IMR-90 (cell line): ENCODE measurements at regions not wholly inside any gene's neighbourhood (a gene's known extent, or its start where the extent isn't known, plus 50 kb on each side); places are given as distances from the start of the nearest gene placed in this dataset.
"Not testable (repeated sequence)": the region's sequence is repeated elsewhere in the genome, so short reads cannot be mapped to it uniquely, and the experiment has no call there.

Source experiments
- ATAC-seq: fragments of 200-7000 bp; cut with Tn5 transposase; 2 replicates; pipeline ENCODE4 v1.9.1; 2020; ENCODE audit warnings: low read depth, mild to moderate bottlenecking, moderate library complexity
- BruUV-seq: library from RNA; stranded (reverse); fragments of 400-500 nt; replicated peaks from 2 replicates; lab custom pipeline; 2021; lab: Mats Ljungman, UMichigan
- CTCF ChIA-PET: fragments of 300-600 bp; formaldehyde crosslinking; extraction: SDS; loops from one replicate; lab custom pipeline; 2021; ENCODE audit warnings: antibody characterized with exemption; lab: Yijun Ruan, JAX
- POLR2A ChIA-PET: fragments of 300-600 bp; sonication (Branson Sonifier 250); formaldehyde crosslinking; loops from one replicate; lab custom pipeline; 2022; ENCODE audit warnings: antibody characterized with exemption; ENCODE audit not compliant: unreplicated experiment; lab: Charles Lee
- DNase-seq: peaks from one replicate; pipeline ENCODE4 v3.0.0; 2013
- H2AFZ ChIP-seq: replicated peaks from 2 replicates; pipeline ENCODE3; 2013; ENCODE audit warnings: low read length, mild to moderate bottlenecking; ENCODE audit not compliant: poor library complexity
- H2AK5ac ChIP-seq: 2 replicates; pipeline ENCODE4 v1.6.1; 2013; ENCODE audit warnings: low read depth, low read length, inconsistent platforms
- H2AK9ac ChIP-seq: replicated peaks from 2 replicates; pipeline ENCODE3; 2013; ENCODE audit warnings: mild to moderate bottlenecking, low read depth, low read length, moderate library complexity; ENCODE audit not compliant: poor library complexity
- H2BK120ac ChIP-seq: 2 replicates; pipeline ENCODE4 v1.6.1; 2013; ENCODE audit warnings: low read depth, low read length, inconsistent platforms
- H2BK15ac ChIP-seq: 3 replicates; pipeline ENCODE4 v1.6.1; 2013; ENCODE audit warnings: low read depth, low read length, inconsistent platforms
- H2BK20ac ChIP-seq: 2 replicates; pipeline ENCODE4 v1.6.1; 2013; ENCODE audit warnings: low read depth, mild to moderate bottlenecking, inconsistent platforms, low read length, moderate library complexity
- H2BK5ac ChIP-seq: 2 replicates; pipeline ENCODE4 v1.6.1; 2013; ENCODE audit warnings: mild to moderate bottlenecking, low read depth, low read length, inconsistent platforms; ENCODE audit not compliant: poor library complexity, severe bottlenecking
- H3K14ac ChIP-seq: replicated peaks from 2 replicates; pipeline ENCODE4 v1.6.1; 2013; ENCODE audit warnings: low read depth, low read length, inconsistent platforms
- H3K18ac ChIP-seq: 2 replicates; pipeline ENCODE4 v1.6.1; 2013; ENCODE audit warnings: low read depth, low read length, control low read depth
- H3K23ac ChIP-seq: 2 replicates; pipeline ENCODE4 v1.6.1; 2013; ENCODE audit warnings: low read depth, low read length, inconsistent platforms
- H3K27ac ChIP-seq: 2 replicates; pipeline ENCODE4 v1.5.1; 2013; ENCODE audit warnings: mild to moderate bottlenecking, control low read depth, low read length; ENCODE audit not compliant: insufficient read depth
- H3K27me3 ChIP-seq: 2 replicates; pipeline ENCODE4 v1.6.1; 2013; ENCODE audit warnings: low read length; ENCODE audit not compliant: control insufficient read depth, insufficient read depth
- H3K36me3 ChIP-seq: 2 replicates; pipeline ENCODE4 v1.6.1; 2013; ENCODE audit warnings: low read length, mixed read lengths; ENCODE audit not compliant: control insufficient read depth, insufficient read depth
- H3K4ac ChIP-seq: 2 replicates; pipeline ENCODE4 v1.6.1; 2013; ENCODE audit warnings: low read depth, low read length, inconsistent platforms
- H3K4me1 ChIP-seq: 2 replicates; pipeline ENCODE4 v1.6.1; 2013; ENCODE audit warnings: low read length, mixed read lengths; ENCODE audit not compliant: control insufficient read depth, insufficient read depth
- H3K4me2 ChIP-seq: 2 replicates; pipeline ENCODE4 v1.6.1; 2013; ENCODE audit warnings: low read depth, mild to moderate bottlenecking, control low read depth, low read length, moderate library complexity
- H3K4me3 ChIP-seq: 2 replicates; pipeline ENCODE4 v1.5.1; 2013; ENCODE audit warnings: low read depth, mild to moderate bottlenecking, control low read depth, low read length, moderate library complexity; ENCODE audit not compliant: insufficient read depth
- H3K56ac ChIP-seq: 2 replicates; pipeline ENCODE4 v1.6.1; 2013; ENCODE audit warnings: low read length, inconsistent platforms; ENCODE audit not compliant: insufficient read depth; ENCODE audit errors: extremely low read depth
- H3K79me1 ChIP-seq, 2 experiments: 2 replicates each; pipeline ENCODE4 v1.6.1; 2013; ENCODE audit warnings: low read length in 2 of 2, inconsistent platforms in 1 of 2, low read depth in 1 of 2
- H3K9ac ChIP-seq: 2 replicates; pipeline ENCODE4 v1.6.1; 2013; ENCODE audit warnings: low read depth, low read length, control low read depth
- H3K9me1 ChIP-seq: 2 replicates; pipeline ENCODE4 v1.6.1; 2013; ENCODE audit warnings: low read length, inconsistent platforms; ENCODE audit not compliant: insufficient read depth
- H3K9me3 ChIP-seq: 2 replicates; pipeline ENCODE4 v1.6.1; 2013; ENCODE audit warnings: low read length; ENCODE audit not compliant: control insufficient read depth, insufficient read depth
- H4K20me1 ChIP-seq: 2 replicates; pipeline ENCODE4 v1.6.1; 2013; ENCODE audit warnings: low read length, inconsistent platforms; ENCODE audit not compliant: insufficient read depth
- H4K5ac ChIP-seq: 2 replicates; pipeline ENCODE4 v1.6.1; 2013; ENCODE audit warnings: mild to moderate bottlenecking, low read depth, low read length, control low read depth
- H4K8ac ChIP-seq, 2 experiments: 2 replicates each; pipeline ENCODE4 v1.6.1; 2013; ENCODE audit warnings: low read depth in 2 of 2, low read length in 2 of 2, control low read depth in 1 of 2, inconsistent platforms in 1 of 2
- H4K91ac ChIP-seq: 2 replicates; pipeline ENCODE4 v1.6.1; 2013; ENCODE audit warnings: low read depth, low read length, inconsistent platforms; ENCODE audit not compliant: insufficient read depth
- WGBS, 2 experiments: methylation state at CpG; one replicate each; pipeline versions ENCODE4 v1.1.5 to v1.1.7; 2013; ENCODE audit warnings: missing lambda C conversion rate in 2 of 2; ENCODE audit not compliant: insufficient read length in 1 of 2; ENCODE audit errors: extremely low coverage in 2 of 2; 5-methylcytosine and 5-hydroxymethylcytosine counted together
- dilution Hi-C: fragments of 300-500 bp; cut with HindIII; formaldehyde crosslinking; loops from one replicate; pipeline ENCODE4 v1.14.3; 2018; ENCODE audit warnings: low sequenced_read_pairs; ENCODE audit not compliant: unreplicated experiment
- in situ Hi-C: fragments of 300-500 bp; cut with MboI; formaldehyde crosslinking; loops from 3 replicates; pipeline ENCODE4 v1.14.3; 2019; ENCODE audit warnings: low sequenced_read_pairs, inconsistent platforms, mixed read lengths
- intact Hi-C: fragments of 100-400 bp; cut with micrococcal nuclease; formaldehyde crosslinking; loops from 2 replicates; pipeline ENCODE4 v1.10.0; 2022

DNA sequence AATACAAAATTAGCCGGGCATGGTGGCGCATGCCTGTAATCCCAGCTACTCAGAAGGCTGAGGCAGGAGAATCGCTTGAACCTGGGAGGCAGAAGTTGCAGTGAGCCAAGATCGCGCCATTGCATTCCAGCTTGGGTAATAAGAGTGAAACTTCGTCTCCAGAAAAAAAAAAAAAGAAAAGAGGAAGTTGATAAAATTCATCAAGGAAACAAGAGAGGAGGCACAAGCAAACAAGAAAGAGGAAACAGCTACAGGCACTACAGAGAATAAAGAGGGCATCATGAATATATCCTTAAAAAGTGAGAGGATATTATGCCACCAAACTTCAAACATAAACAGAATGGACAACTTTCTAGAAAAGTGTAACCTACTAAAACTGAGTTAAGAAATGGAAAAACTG lies 98.3 kb downstream of the NIBAN1 start:
- H3K18ac ChIP-seq, H3K4me2 ChIP-seq, H3K4me3 ChIP-seq, H3K9me1 ChIP-seq, dilution Hi-C loops, intact Hi-C loops, POLR2A ChIA-PET, ATAC-seq, H3K79me1 ChIP-seq, H3K4me1 ChIP-seq, H3K9me3 ChIP-seq, H2BK20ac ChIP-seq, H2BK15ac ChIP-seq, H3K4ac ChIP-seq, H2AFZ ChIP-seq, BruUV-seq, H2AK9ac ChIP-seq, H3K27ac ChIP-seq, H2BK5ac ChIP-seq, in situ Hi-C loops, H2BK120ac ChIP-seq, H4K8ac ChIP-seq, H3K14ac ChIP-seq, H4K20me1 ChIP-seq, H3K56ac ChIP-seq, H4K5ac ChIP-seq, H3K23ac ChIP-seq, H3K9ac ChIP-seq, CTCF ChIA-PET, H4K91ac ChIP-seq, H3K36me3 ChIP-seq, H2AK5ac ChIP-seq, DNase-seq, H3K27me3 ChIP-seq: not testable (repeated sequence)
- WGBS, 2 experiments, result 89% methylated on average over 3 of the region's 6 CpGs; no CpG with 5 or more reads in 1 of the 2 experiments
